Upper lobe of right lung (tissue), 1 donor: ENCODE measurements at regions not wholly inside any gene's neighbourhood (a gene's known extent, or its start where the extent isn't known, plus 50 kb on each side); places are given as distances from the start of the nearest gene placed in this dataset.
A peak's percentile ranks its signal among the peaks of the same experiment; 100 is the strongest.
"Not testable (repeated sequence)": the region's sequence is repeated elsewhere in the genome, so short reads cannot be mapped to it uniquely, and the experiment has no call there.

ENCODE experiments used
- ATAC-seq: fragments of 200-7000 bp; cut with Tn5 transposase; one replicate; pipeline ENCODE4 v1.9.1; 2020; ENCODE audit warnings: mild to moderate bottlenecking, moderate library complexity
- DNase-seq: peaks from one replicate; pipeline ENCODE4 v3.0.0-alpha.2; 2020
- H3K27ac ChIP-seq: fragments of 200-600 bp; one replicate; pipeline ENCODE4 v1.8.0; 2022
- H3K27me3 ChIP-seq: fragments of 200-600 bp; one replicate; pipeline ENCODE4 v1.8.0; 2022; ENCODE audit warnings: mild to moderate bottlenecking
- H3K36me3 ChIP-seq: fragments of 200-600 bp; one replicate; pipeline ENCODE4 v1.8.0; 2022
- H3K4me1 ChIP-seq: fragments of 200-600 bp; one replicate; pipeline ENCODE4 v1.8.0; 2022
- H3K4me3 ChIP-seq: fragments of 200-600 bp; one replicate; pipeline ENCODE4 v1.8.0; 2022; ENCODE audit warnings: mild to moderate bottlenecking
- H3K9me3 ChIP-seq: fragments of 200-600 bp; one replicate; pipeline ENCODE4 v1.8.0; 2022
- intact Hi-C: fragments of 100-400 bp; cut with DNase I; formaldehyde crosslinking; loops from one replicate; pipeline ENCODE4 v1.11.0; 2022
- TF ChIP-seq, protein P1 (sequence below): fragments of 200-600 bp; IDR thresholded peaks from one replicate; pipeline ENCODE4 v1.8.0; 2022; ENCODE audit warnings: antibody characterized with exemption
- donor health status: DM: no; HTN: yes; CAD: no; lungs with severe emphysema.

DNA sequence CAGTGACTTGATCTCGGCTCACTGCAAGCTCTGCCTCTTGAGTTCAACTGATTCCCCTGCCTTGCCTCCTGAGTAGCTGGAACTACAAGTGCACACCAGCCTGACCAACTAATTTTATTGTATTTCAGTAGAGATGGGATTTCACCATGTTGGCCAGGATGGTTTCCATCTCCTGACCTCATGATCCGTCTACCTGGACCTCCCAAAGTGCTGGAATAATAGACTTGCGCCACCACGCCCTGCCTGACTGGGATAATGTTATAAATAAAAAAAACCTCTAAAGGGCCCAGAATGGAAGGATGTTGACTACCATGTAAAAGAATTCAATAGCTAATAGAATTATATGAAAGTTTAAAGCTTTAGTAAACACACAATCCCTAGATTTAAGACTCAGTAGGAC, 91.9 kb downstream of the TSPY10 start:
- intact Hi-C loops = no loop called here
- no peaks in the 10 kb centered on the region for H3K9me3 ChIP-seq
- ATAC-seq (no peak), DNase-seq (no peak)
- H3K27ac ChIP-seq = no peak overlapping the region
- TF ChIP-seq, protein P1, sequence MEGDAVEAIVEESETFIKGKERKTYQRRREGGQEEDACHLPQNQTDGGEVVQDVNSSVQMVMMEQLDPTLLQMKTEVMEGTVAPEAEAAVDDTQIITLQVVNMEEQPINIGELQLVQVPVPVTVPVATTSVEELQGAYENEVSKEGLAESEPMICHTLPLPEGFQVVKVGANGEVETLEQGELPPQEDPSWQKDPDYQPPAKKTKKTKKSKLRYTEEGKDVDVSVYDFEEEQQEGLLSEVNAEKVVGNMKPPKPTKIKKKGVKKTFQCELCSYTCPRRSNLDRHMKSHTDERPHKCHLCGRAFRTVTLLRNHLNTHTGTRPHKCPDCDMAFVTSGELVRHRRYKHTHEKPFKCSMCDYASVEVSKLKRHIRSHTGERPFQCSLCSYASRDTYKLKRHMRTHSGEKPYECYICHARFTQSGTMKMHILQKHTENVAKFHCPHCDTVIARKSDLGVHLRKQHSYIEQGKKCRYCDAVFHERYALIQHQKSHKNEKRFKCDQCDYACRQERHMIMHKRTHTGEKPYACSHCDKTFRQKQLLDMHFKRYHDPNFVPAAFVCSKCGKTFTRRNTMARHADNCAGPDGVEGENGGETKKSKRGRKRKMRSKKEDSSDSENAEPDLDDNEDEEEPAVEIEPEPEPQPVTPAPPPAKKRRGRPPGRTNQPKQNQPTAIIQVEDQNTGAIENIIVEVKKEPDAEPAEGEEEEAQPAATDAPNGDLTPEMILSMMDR = no peak
- H3K4me3 ChIP-seq = no peak overlapping the region
- no peaks in the 10 kb centered on the region for H3K36me3 ChIP-seq
- no peaks in the 10 kb centered on the region for H3K4me1 ChIP-seq
- no peaks in the 10 kb centered on the region for H3K27me3 ChIP-seq

DNA sequence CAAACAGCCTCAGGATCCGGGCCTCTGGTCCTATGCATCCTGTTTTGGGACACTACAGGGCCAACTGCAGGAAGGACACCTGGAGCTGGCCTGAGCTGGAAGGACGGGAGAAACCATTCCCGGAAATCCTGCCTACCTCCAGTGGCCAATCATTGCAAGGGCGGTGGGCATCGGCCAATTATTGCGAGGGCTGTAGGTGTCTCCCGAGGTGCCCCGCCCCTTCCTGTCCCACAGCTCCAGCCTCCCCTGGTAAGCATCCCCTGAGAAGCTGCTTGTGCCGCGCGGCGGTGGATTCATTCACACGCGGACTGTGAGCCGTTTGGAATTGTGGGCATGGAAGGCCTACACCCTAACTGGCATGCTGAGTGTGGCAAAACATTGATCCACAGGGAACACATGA, 95.5 kb downstream of the TSPY10 start:
- no peak overlapping the region for H3K4me3 ChIP-seq
- H3K4me1 ChIP-seq = no peaks in the 10 kb centered on the region
- TF ChIP-seq, protein P1 = no peak
- ATAC-seq = no peak
- intact Hi-C loops = no loop called here
- H3K9me3 ChIP-seq = no peaks in the 10 kb centered on the region
- DNase-seq = no peak
- no peak overlapping the region for H3K27ac ChIP-seq
- H3K27me3 ChIP-seq = no peaks in the 10 kb centered on the region
- H3K36me3 ChIP-seq = no peaks in the 10 kb centered on the region

GRCh38 chrY:9640595-9641132, 113.0 kb downstream of the TSPY10 start:
- H3K36me3 ChIP-seq, H3K9me3 ChIP-seq, DNase-seq, ATAC-seq, H3K27me3 ChIP-seq, H3K27ac ChIP-seq, H3K4me3 ChIP-seq, intact Hi-C loops, H3K4me1 ChIP-seq: not testable (repeated sequence)

DNA sequence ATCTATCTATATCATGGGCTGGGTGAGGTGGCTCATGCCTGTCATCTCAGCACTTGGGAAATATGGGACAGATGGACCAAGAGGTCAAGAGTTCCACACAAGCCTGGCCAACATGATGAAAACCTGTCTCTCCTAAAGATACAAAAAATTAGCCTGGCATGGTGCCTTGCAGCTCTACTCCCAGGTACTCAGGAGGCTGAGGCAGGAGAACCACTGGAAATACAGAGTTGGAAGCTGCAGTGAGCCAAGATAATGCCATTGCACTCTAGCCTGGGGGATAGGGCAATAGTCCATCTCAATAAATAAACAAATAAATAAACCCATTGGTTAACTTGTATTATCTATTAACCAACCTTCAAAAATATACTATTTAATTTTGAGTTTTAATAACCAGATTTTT, 138.5 kb downstream of the TSPY10 start:
- H3K27me3 ChIP-seq, H3K9me3 ChIP-seq, ATAC-seq, H3K4me1 ChIP-seq, H3K36me3 ChIP-seq, H3K27ac ChIP-seq, intact Hi-C loops, H3K4me3 ChIP-seq, DNase-seq: not testable (repeated sequence)

GRCh38 chrY:9692481-9692880, 164.8 kb downstream of the TSPY10 start:
- H3K36me3 ChIP-seq, intact Hi-C loops, H3K4me1 ChIP-seq, H3K4me3 ChIP-seq, DNase-seq, H3K27ac ChIP-seq, H3K9me3 ChIP-seq, H3K27me3 ChIP-seq: not testable (repeated sequence)
- peak; percentile 23 for ATAC-seq

- H3K4me1 ChIP-seq, H3K27ac ChIP-seq, H3K36me3 ChIP-seq, H3K4me3 ChIP-seq, ATAC-seq, H3K27me3 ChIP-seq, intact Hi-C loops, H3K9me3 ChIP-seq, DNase-seq: not testable (repeated sequence)
These were observed 189.3 kb downstream of the TSPY10 start for GRCh38 chrY:9716932-9717331.

DNA sequence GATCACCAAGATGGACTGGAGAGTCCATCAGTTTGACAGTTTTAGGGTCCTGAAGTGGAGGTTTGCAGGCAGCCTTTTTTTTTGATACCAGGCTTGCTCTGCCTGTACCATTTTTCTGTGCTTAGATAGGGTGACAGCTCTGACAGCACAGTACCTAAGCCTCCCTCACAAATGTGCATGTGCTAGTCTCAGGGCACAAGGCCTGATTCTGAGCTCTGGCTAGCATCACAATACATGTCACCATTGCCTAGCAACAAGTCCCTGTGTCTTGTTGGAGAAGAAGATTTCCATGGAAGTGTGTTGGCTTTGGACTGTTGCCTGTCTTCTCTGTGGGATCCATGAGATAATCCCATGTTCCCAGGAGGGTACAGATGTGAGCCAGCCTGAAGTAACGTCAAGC, 191.1 kb downstream of the TSPY10 start:
- H3K4me3 ChIP-seq, H3K27ac ChIP-seq, ATAC-seq, DNase-seq, H3K9me3 ChIP-seq, intact Hi-C loops, H3K36me3 ChIP-seq, H3K4me1 ChIP-seq, H3K27me3 ChIP-seq: not testable (repeated sequence)

DNA sequence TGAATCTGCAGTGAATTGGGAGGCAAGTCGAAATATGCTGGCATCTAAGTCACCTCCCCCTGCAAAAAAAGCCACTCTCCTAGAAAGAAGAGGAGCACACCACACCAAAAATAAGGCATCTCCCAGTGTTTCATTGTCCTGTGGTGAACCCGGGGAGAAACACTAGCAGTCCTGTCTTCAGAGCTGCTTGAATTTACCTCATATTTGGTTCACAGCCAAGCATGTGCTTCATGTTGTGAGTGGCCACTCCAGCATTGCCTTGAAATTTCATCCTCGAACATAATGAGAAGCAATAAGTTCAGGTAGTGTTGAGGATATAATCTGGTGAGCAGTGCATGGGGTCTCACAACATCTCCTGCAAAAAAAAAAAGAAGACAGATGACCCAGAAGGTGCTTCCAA, 191.9 kb downstream of the TSPY10 start:
- peak; percentile 59 for ATAC-seq
- H3K27ac ChIP-seq, H3K4me3 ChIP-seq, H3K4me1 ChIP-seq, DNase-seq, intact Hi-C loops, H3K27me3 ChIP-seq, H3K9me3 ChIP-seq, H3K36me3 ChIP-seq: not testable (repeated sequence)

GRCh38 chrY:9737626-9738025, 209.9 kb downstream of the TSPY10 start:
- H3K36me3 ChIP-seq, intact Hi-C loops, H3K4me1 ChIP-seq, H3K27ac ChIP-seq, H3K27me3 ChIP-seq, ATAC-seq, H3K4me3 ChIP-seq, H3K9me3 ChIP-seq, DNase-seq: not testable (repeated sequence)

DNA sequence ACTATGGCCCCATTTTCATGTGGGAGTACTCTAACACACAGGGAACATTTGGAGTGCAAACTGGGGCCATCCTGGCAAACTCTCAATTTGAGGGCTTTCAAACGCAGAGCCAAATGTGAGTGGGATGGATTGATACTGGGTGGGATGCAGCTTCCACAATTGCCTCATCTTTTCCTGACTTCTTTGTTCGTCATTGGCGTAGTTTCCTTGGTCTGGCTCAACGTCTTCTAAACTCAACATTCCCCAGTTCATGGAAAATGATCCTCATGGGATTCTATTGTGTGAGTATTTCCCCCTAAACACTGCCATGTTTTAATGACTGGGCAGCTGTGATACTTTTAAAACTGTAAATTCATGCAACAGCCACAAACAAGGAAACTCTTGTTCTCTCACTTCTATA, 228.3 kb downstream of the TSPY10 start:
- H3K4me3 ChIP-seq, H3K27ac ChIP-seq, H3K27me3 ChIP-seq, DNase-seq, ATAC-seq, H3K9me3 ChIP-seq, H3K36me3 ChIP-seq, intact Hi-C loops, H3K4me1 ChIP-seq: not testable (repeated sequence)

DNA sequence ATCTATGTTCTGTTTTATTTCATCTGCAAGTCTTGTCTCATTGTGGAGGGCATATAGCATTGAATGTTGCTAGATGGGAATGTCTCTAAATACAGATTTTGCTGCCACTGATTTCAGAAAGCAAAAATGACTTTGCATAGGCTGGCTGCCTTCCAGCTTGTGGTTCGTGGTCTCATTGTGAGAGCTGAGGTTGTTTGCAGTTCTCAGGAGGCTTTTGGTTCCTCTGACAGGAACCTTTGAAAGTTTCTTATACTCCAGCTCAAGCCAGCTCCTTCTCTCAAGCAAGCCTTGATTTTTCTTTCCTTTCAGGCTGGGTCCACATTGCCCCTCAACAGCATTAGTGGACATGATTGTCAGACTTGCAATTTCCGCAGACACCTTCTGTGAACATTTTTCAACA, 229.8 kb downstream of the TSPY10 start:
- H3K36me3 ChIP-seq, H3K4me3 ChIP-seq, DNase-seq, ATAC-seq, H3K9me3 ChIP-seq, intact Hi-C loops, H3K27me3 ChIP-seq, H3K4me1 ChIP-seq, H3K27ac ChIP-seq: not testable (repeated sequence)

- intact Hi-C loops, H3K4me3 ChIP-seq, H3K4me1 ChIP-seq, ATAC-seq, DNase-seq, H3K27me3 ChIP-seq, H3K36me3 ChIP-seq, H3K9me3 ChIP-seq, H3K27ac ChIP-seq: not testable (repeated sequence)
These were observed 234.8 kb downstream of the TSPY10 start for GRCh38 chrY:9762443-9762842.

DNA sequence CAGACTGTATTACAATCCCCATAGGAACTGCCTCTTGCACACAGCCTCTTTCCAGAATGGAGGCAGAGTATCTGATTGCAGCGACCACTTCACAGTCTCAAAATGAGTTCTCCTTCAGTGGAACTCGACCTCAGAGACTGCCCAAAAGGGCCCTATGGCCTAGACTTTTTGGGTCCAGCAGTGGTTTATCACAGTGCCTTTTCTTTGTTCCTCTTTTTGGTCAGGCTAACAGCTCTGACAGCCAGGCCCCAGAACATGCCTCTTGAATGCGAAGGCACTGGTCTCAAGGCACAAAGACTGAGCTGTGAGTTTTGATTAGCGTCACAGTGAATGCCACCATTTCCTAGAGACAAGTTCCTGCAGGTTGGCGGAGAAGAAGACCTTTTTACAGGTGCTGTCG, 241.6 kb downstream of the TSPY10 start:
- H3K27me3 ChIP-seq, H3K9me3 ChIP-seq, H3K36me3 ChIP-seq, intact Hi-C loops, ATAC-seq, H3K27ac ChIP-seq, DNase-seq, H3K4me1 ChIP-seq, H3K4me3 ChIP-seq: not testable (repeated sequence)
